ENCODE measurements at regions not wholly inside any gene's neighbourhood (a gene's known extent, or its start where the extent isn't known, plus 50 kb on each side); places are given as distances from the start of the nearest gene placed in this dataset.

GRCh38 chr15:47507221-47507985, 209.9 kb upstream of the SEMA6D start:
- TF ChIP-seq ZFX (IDR thresholded peaks at IDR 0.05; ENCODE audit: borderline replicate concordance) (no peak), CTCF (IDR thresholded peaks at IDR 0.05) (no peak)
- H3K27ac ChIP-seq: no peak overlapping the region

GRCh38 chr15:47511261-47511660, 206.0 kb upstream of the SEMA6D start:
- H3K27ac ChIP-seq: no peak overlapping the region
- TF ChIP-seq ZFX (IDR thresholded peaks at IDR 0.05; ENCODE audit: borderline replicate concordance): no peak
- TF ChIP-seq CTCF (IDR thresholded peaks at IDR 0.05): no peak

GRCh38 chr15:47513471-47513870, 203.8 kb upstream of the SEMA6D start:
- H3K27ac ChIP-seq: no peak overlapping the region
- TF ChIP-seq ZFX (IDR thresholded peaks at IDR 0.05; ENCODE audit: borderline replicate concordance) (no peak), CTCF (IDR thresholded peaks at IDR 0.05) (no peak)

GRCh38 chr15:47514200-47514652, 203.1 kb upstream of the SEMA6D start:
- TF ChIP-seq CTCF (IDR thresholded peaks at IDR 0.05): no peak
- no peak for TF ChIP-seq ZFX (IDR thresholded peaks at IDR 0.05; ENCODE audit: borderline replicate concordance)
- no peak overlapping the region for H3K27ac ChIP-seq

GRCh38 chr15:47516558-47516957, 200.7 kb upstream of the SEMA6D start:
- TF ChIP-seq CTCF (IDR thresholded peaks at IDR 0.05) (no peak), ZFX (IDR thresholded peaks at IDR 0.05; ENCODE audit: borderline replicate concordance) (no peak)
- H3K27ac ChIP-seq: no peak overlapping the region

- no peak overlapping the region for H3K27ac ChIP-seq
- TF ChIP-seq CTCF (IDR thresholded peaks at IDR 0.05): no peak
- no peak for TF ChIP-seq ZFX (IDR thresholded peaks at IDR 0.05; ENCODE audit: borderline replicate concordance)
Observed at GRCh38 chr15:47516972-47517371, 200.3 kb upstream of the SEMA6D start.

- H3K27ac ChIP-seq: no peak overlapping the region
- TF ChIP-seq CTCF (IDR thresholded peaks at IDR 0.05): no peak
- no peak for TF ChIP-seq ZFX (IDR thresholded peaks at IDR 0.05; ENCODE audit: borderline replicate concordance)
Observed at GRCh38 chr15:47517737-47518136, 199.6 kb upstream of the SEMA6D start.
